ENCODE measurements at regions not wholly inside any gene's neighbourhood (a gene's known extent, or its start where the extent isn't known, plus 50 kb on each side); places are given as distances from the start of the nearest gene placed in this dataset.

GRCh38 chr10:44807451-44807850 lies 103.7 kb upstream of the TMEM72 start:
- TF ChIP-seq TOX (CRISPR knock-in tag; IDR thresholded peaks at IDR 0.05; ENCODE audit: borderline replicate concordance) = no peak
- no peak for TF ChIP-seq CREB5 (CRISPR knock-in tag; IDR thresholded peaks at IDR 0.05; ENCODE audit: low read depth)

All from SK-N-SH treated with all-trans-retinoic acid at 6 μM for 48 hours (cell line).